ENCODE measurements at regions not wholly inside any gene's neighbourhood (a gene's known extent, or its start where the extent isn't known, plus 50 kb on each side); places are given as distances from the start of the nearest gene placed in this dataset.

DNA sequence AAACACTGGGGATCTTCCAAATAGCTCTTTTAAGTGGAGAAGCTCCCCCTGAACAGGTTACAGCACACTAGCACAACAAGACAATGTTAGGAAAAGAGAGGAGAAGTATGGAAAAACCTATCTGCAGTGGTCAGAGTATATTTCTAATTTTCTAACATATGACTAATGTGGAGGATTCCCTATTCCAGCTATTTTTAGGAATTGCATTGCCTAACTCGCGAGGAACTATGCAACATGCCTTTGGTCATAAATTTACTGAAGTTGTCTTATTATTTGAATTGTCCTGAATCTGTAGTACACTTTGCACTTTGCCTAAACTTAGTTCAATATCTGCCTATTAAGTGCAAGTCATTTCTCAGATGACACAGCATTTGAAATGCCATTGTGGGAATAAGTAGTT lies 381.4 kb downstream of the CCDC85A start:
- no peak overlapping the region for H3K4me3 ChIP-seq (ENCODE audit: low read depth, low read length)
- TF ChIP-seq, protein P1, sequence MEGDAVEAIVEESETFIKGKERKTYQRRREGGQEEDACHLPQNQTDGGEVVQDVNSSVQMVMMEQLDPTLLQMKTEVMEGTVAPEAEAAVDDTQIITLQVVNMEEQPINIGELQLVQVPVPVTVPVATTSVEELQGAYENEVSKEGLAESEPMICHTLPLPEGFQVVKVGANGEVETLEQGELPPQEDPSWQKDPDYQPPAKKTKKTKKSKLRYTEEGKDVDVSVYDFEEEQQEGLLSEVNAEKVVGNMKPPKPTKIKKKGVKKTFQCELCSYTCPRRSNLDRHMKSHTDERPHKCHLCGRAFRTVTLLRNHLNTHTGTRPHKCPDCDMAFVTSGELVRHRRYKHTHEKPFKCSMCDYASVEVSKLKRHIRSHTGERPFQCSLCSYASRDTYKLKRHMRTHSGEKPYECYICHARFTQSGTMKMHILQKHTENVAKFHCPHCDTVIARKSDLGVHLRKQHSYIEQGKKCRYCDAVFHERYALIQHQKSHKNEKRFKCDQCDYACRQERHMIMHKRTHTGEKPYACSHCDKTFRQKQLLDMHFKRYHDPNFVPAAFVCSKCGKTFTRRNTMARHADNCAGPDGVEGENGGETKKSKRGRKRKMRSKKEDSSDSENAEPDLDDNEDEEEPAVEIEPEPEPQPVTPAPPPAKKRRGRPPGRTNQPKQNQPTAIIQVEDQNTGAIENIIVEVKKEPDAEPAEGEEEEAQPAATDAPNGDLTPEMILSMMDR (IDR thresholded peaks at IDR 0.05; ENCODE audit: borderline replicate concordance, insufficient read depth, low read depth, low read length), result no peak

GRCh38 chr2:56571074-56571473 lies 387.3 kb downstream of the CCDC85A start:
- no peak overlapping the region for H3K4me3 ChIP-seq (ENCODE audit: low read depth, low read length)
- TF ChIP-seq, protein P1 (IDR thresholded peaks at IDR 0.05; ENCODE audit: borderline replicate concordance, insufficient read depth, low read depth, low read length), result no peak

DNA sequence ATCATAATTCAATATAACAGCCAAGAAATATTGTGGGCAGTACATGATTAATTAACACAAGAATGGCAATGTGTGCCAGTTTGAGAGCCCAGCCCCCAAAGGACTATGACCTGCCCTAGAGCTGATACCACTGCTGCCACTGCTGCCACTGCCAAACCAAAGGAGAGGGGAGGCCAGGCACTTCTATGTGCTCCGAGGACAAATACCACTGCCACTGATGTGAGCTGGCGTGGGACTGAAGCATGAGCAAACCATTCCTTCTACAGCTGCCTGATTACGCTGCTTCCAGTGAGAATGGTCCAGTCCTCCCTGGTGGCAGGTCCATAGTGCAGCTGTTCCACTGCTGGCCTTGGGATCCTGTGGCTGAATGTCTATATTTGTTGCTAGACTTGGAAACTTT lies 392.2 kb downstream of the CCDC85A start:
- TF ChIP-seq, protein P1 (IDR thresholded peaks at IDR 0.05; ENCODE audit: borderline replicate concordance, insufficient read depth, low read depth, low read length), result no peak

DNA sequence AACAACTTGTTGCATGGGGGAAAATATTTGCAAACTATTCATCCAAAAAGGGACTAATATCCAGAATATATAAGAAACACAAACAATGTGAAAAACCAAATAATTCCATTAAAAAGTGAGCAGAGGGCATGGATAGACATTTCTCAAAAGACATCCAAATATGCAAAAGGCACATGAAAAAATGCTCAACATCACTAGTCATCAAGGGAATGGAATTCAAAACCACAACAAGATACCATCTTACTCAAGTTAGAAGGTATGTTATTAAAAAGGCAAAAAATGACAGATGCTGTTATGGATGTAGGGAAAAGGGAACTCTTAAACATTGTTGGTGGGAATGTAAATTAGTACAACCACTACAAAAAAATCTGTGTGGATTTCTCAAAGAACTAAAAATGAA lies 396.5 kb downstream of the CCDC85A start:
- TF ChIP-seq, protein P1 (IDR thresholded peaks at IDR 0.05; ENCODE audit: borderline replicate concordance, insufficient read depth, low read depth, low read length), result no peak
- H3K4me3 ChIP-seq (ENCODE audit: low read depth, low read length), result no peak overlapping the region

More for the DNA sequence above, 392.2 kb downstream of the CCDC85A start:
- no peak overlapping the region for H3K4me3 ChIP-seq (ENCODE audit: low read depth, low read length)

- TF ChIP-seq, protein P1 (IDR thresholded peaks at IDR 0.05; ENCODE audit: borderline replicate concordance, insufficient read depth, low read depth, low read length), result no peak
- H3K4me3 ChIP-seq (ENCODE audit: low read depth, low read length), result no peak overlapping the region
Measured at GRCh38 chr2:56582570-56582969, 398.8 kb downstream of the CCDC85A start.

- H3K4me3 ChIP-seq (ENCODE audit: low read depth, low read length), result no peak overlapping the region
- TF ChIP-seq, protein P1 (IDR thresholded peaks at IDR 0.05; ENCODE audit: borderline replicate concordance, insufficient read depth, low read depth, low read length), result no peak
Measured at GRCh38 chr2:56583796-56584315, 400.1 kb downstream of the CCDC85A start.

DNA sequence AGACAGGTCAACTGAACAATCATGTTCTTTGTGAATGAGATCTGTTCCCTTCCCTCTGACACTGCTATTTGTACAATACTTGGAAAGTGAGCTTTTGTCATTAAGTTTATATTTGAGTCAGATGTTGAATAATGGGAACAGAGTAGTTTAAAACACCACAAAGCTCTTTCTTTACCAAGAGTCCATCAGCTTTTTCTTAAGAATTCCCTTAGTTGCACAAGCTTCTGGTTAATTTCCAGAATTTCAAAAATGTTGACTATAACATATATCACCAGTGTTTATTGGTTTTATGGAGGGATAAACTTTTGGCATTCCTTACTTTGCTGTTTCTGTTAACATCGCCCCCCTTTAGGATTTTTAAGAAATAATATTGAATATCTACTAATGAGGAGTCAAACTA lies 403.7 kb downstream of the CCDC85A start:
- TF ChIP-seq, protein P1 (IDR thresholded peaks at IDR 0.05; ENCODE audit: borderline replicate concordance, insufficient read depth, low read depth, low read length), result no peak
- no peak overlapping the region for H3K4me3 ChIP-seq (ENCODE audit: low read depth, low read length)

All from GM12875 (cell line).